GM18499 (cell line): ENCODE measurements at regions not wholly inside any gene's neighbourhood (a gene's known extent, or its start where the extent isn't known, plus 50 kb on each side); places are given as distances from the start of the nearest gene placed in this dataset.
"Not testable (repeated sequence)": the region's sequence is repeated elsewhere in the genome, so short reads cannot be mapped to it uniquely, and the experiment has no call there.

Experiments
- ATAC-seq: cut with Tn5 transposase; IDR thresholded peaks from one replicate; pipeline ENCODE4 v1.9.1; 2021; ENCODE audit warnings: moderate number of reproducible peaks; ENCODE audit not compliant: insufficient read depth, unreplicated experiment

- no peak for ATAC-seq
Observed at GRCh38 chr10:3401491-3401938, 228.9 kb upstream of the PITRM1 start.

- ATAC-seq: no peak
Observed at GRCh38 chr10:3400348-3400747, 227.8 kb upstream of the PITRM1 start.

GRCh38 chr10:3399756-3400155, 227.2 kb upstream of the PITRM1 start:
- no peak for ATAC-seq

- ATAC-seq: no peak
Observed at GRCh38 chr10:3398825-3399646, 226.5 kb upstream of the PITRM1 start.

DNA sequence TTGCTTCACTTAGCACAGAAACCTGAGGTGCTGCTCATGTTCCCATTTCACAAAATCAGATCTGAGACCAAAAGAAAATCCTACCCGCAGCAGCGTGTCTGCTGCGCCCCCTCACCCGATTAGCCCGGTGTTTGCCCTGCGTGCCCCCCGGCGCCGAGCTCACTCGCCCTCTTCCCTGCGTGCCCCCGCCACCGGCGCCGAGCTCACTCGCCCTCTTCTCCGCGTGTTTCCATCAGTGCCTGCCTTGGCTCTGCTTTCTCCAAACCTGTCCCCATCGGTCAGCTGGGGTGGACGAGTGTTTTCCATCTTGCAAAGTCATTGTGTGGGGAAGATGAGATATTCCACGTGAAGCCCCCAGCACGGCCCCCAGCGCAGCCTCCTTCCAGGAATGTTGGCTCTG, 225.3 kb upstream of the PITRM1 start:
- no peak for ATAC-seq

GRCh38 chr10:3397231-3397630, 224.6 kb upstream of the PITRM1 start:
- ATAC-seq: no peak

- no peak for ATAC-seq
Observed at GRCh38 chr10:3396116-3396515, 223.5 kb upstream of the PITRM1 start.

- ATAC-seq: no peak
Observed at GRCh38 chr10:3395458-3395861, 222.9 kb upstream of the PITRM1 start.

- ATAC-seq: no peak
Observed at GRCh38 chr10:3395041-3395440, 222.5 kb upstream of the PITRM1 start.

DNA sequence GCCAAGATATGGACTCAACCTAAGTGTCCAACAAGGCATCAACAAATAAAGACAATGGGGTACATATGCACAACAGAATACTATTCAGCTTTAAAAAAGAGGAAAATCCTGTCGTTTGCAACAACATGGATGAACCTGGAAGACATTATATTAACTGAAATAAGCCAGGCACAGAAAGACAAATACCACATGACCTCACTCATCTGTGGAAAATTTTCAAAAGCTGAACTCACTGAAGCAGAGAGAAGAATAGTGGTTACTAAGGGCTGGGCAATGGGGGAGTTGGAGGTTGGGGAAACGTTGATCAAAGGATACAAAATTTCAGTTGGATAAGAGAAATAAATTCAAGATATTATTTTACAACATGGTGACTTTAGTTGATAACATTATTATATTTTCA, 221.4 kb upstream of the PITRM1 start:
- ATAC-seq: no peak

DNA sequence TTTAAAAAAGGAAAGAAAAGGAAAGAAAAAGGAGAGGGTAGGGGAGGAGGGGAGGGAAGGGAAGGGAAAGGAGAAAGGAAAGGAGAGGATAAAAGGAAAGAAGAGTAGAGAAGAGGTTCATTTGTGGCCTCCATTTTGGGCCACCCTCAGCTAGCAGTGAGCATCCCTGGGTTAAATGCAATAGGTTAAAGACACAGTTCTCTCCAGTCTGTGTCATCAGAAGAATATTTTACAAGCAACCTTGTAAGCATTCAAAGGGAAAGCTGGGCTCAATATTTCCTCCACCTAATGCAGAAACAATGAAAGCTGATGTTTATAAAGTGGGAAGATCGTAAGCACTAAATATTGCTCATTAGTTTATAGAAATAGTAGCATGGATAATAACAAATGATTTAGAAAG, 219.1 kb upstream of the PITRM1 start:
- no peak for ATAC-seq

DNA sequence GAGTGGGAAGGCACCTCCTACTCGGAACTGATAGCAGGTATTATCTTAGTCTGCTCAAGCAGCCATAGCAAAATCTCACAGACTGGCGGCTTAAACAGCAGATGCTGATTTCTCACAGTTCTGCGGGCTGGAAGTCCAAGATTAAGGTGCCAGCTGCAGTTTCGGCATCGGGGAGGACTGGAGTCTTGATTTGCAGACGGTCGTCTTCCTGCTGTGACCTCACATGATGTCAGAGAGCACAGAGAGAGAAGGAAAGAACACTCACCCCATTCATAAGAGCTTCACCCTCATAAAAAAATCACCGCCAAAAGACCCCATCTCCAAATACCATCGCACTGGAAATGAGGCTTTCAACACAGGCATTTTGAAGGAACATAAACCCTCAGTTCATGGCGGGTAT, 216.5 kb upstream of the PITRM1 start:
- ATAC-seq: no peak

DNA sequence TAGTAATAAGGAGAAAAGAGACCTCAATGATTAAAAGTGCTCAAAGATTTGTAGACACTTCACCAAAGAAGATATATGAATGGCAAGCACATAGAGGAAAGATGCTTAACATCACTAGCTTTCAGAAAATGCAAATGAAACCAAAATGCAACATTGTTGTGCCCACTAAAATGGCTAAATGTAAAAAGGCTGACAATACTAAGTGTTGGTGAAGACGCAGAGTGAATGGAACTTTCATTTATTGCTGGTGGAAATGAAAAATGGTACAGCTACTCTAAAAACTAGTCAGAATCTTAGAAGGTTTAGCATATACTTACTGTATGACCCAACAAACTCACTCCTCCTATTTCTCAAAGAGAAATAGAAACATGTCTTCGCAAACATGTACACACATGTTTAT, 212.9 kb upstream of the PITRM1 start:
- no peak for ATAC-seq

- ATAC-seq: no peak
Observed at GRCh38 chr10:3382092-3382491, 209.5 kb upstream of the PITRM1 start.

DNA sequence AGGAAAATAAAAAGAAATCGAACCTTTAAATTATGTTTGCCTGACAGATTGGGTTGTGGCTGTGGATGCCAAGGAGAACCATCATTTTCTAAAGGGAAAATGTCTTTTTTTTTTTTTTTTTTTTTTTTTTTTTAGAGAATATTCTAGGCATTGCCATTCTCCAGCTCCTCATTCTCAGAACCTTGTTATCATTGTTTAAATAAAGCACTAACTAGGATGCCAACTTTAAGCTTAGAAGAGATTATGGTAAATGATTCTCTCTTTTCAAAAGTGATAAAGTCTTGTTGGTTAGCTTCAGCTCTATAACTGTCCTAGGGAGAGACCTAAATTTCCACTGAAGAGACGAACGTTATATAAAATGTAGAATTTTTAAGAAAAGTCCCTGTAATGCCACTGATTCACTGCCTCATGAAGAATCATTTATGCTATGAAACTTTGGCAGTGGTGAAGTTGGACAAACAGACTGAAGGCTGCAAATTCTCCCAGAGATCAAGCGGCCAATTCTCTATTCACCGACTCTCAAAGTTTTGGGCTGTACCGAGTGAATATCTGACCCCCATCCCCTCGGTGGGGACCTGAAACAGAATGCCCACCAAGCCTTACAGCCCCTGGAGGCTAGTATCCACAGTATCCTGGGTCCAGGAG, 207.9 kb upstream of the PITRM1 start:
- ATAC-seq: no peak

DNA sequence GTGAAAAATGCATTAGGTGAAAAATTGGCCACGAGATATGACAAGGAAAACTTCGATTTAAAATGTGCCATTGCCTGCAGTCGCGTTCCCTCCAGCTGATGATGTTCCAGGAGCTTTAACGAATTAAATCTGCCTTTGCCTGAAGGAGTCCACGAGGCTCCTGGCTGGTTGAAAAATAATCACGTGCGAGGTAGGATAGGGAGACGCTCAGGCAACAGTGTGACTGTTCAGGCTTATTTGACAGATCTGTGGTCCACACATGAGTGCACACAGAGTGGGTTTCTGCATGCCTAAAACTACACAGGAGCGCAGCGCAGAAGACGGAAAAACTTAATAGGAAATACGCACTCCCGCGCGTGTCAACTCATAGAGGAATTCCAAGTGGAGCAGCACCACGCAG, 204.0 kb upstream of the PITRM1 start:
- ATAC-seq: no peak

DNA sequence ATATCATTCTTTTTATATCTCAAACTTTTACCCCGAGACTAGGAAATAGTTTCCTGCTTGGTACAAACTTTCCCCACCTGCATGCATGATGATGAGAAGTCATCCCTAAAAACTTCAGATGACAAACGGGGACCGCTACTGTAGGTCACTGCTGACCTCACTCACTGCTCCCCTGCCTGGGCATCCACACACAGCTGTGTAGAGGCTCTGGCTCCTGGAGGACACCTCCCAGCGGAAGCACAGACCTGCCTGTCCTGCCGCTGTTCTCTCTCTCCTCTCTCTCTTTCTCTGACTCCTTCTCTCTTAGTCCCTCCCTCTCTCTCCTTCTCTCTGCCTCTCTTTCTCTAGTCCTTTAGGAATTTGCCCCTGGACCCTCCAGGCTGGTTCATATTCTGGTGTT, 202.9 kb upstream of the PITRM1 start:
- ATAC-seq: no peak

DNA sequence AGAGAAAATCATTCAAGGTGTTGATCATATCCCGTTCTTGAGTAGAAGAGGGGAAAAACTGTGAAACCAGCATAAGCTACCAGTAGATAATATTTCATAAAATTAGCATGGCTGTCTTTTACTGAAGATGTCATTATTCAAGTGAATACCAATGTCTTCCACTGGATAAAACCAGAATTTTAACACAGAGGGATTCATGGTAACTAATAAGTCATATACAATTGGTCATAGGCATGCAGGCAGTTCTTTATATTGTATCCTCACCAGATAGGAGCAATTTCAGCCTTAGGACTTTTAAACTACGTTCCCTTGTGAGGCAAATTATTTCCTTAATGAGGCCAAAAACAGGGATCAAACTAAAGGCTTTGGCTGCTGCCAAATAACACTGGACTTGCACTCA, 202.3 kb upstream of the PITRM1 start:
- no peak for ATAC-seq

DNA sequence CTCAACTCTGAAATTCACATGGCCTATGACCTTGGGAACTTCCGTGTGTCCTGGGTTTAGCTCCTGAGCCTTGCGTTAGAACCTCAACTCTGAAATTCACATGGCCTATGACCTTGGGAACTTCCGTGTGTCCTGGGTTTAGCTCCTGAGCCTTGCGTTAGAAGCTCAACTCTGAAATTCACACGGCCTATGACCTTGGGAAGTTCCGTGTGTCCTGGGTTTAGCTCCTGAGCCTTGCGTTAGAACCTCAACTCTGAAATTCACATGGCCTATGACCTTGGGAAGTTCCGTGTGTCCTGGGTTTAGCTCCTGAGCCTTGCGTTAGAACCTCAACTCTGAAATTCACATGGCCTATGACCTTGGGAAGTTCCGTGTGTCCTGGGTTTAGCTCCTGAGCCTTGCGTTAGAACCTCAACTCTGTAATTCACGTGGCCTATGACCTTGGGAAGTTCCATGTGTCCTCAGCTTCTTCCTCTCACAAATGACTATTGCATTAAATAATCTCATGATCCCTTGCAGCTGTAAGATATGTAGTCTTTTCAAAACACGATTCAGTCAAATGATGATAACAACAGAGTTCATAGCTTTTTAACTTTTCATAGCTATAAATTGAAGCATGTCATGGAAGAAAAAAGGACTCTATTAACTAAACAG, 200.9 kb upstream of the PITRM1 start:
- not testable (repeated sequence) for ATAC-seq

DNA sequence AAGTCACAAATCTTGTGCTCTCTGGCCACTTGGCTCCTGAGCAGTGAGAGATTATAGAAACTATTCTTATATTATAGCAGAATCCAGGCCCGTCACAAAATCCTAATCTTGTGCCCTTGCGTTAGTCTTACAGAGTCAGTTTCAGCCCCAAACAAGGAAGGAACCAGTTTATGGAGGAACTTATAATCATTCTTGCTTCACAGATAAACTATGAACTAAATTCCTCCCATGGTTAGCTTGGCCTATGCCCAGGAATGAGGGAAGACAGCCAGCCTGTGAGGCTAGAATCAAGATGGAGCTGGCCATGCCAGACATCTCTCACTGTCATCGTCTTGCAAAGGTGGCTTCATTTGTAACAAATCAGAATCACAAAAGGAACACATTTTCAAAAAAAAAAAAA, 199.7 kb upstream of the PITRM1 start:
- no peak for ATAC-seq

- not testable (repeated sequence) for ATAC-seq
Observed at GRCh38 chr10:3371624-3372023, 199.0 kb upstream of the PITRM1 start.
